H9 (cell line): ENCODE measurements at regions not wholly inside any gene's neighbourhood (a gene's known extent, or its start where the extent isn't known, plus 50 kb on each side); places are given as distances from the start of the nearest gene placed in this dataset.

Experiments used
- DNase-seq: peaks from one replicate; pipeline ENCODE4 v3.0.0-alpha.2; 2017
- H2AFZ ChIP-seq: one replicate; pipeline ENCODE4 v1.6.1; 2013; ENCODE audit warnings: mild to moderate bottlenecking, low read length, control low read depth, moderate library complexity
- H2AK5ac ChIP-seq: 2 replicates; pipeline ENCODE4 v1.6.1; 2013; ENCODE audit warnings: low read length, control low read depth, mixed read lengths; ENCODE audit not compliant: insufficient read length
- H2BK120ac ChIP-seq: one replicate; pipeline ENCODE4 v1.6.1; 2013; ENCODE audit warnings: low read depth, mild to moderate bottlenecking, low read length, control low read depth, inconsistent platforms; ENCODE audit not compliant: poor library complexity, severe bottlenecking
- H2BK12ac ChIP-seq: 2 replicates; pipeline ENCODE4 v1.6.1; 2013; ENCODE audit warnings: low read length, control low read depth, mixed read lengths, low read depth; ENCODE audit not compliant: insufficient read length
- H2BK15ac ChIP-seq: 2 replicates; pipeline ENCODE4 v1.6.1; 2013; ENCODE audit warnings: low read depth, low read length, control low read depth
- H2BK20ac ChIP-seq: one replicate; pipeline ENCODE4 v1.6.1; 2013; ENCODE audit warnings: low read depth, mild to moderate bottlenecking, low read length, control low read depth, inconsistent platforms; ENCODE audit not compliant: poor library complexity, severe bottlenecking
- H2BK5ac ChIP-seq: 2 replicates; pipeline ENCODE4 v1.6.1; 2013; ENCODE audit warnings: low read length, control low read depth, mixed read lengths; ENCODE audit not compliant: insufficient read length
- H3K14ac ChIP-seq: 2 replicates; pipeline ENCODE4 v1.6.1; 2013; ENCODE audit warnings: low read length, control low read depth; ENCODE audit not compliant: insufficient read depth
- H3K18ac ChIP-seq: 2 replicates; pipeline ENCODE4 v1.6.1; 2013; ENCODE audit warnings: low read depth, mild to moderate bottlenecking, mixed read lengths, low read length, control low read depth; ENCODE audit not compliant: insufficient read length
- H3K23ac ChIP-seq: 2 replicates; pipeline ENCODE4 v1.6.1; 2013; ENCODE audit warnings: low read length, control low read depth, mixed read lengths, low read depth; ENCODE audit not compliant: insufficient read length
- H3K23me2 ChIP-seq: 2 replicates; pipeline ENCODE4 v1.6.1; 2013; ENCODE audit warnings: low read depth, mild to moderate bottlenecking, mixed read lengths, low read length, control low read depth; ENCODE audit not compliant: insufficient read length, poor library complexity, severe bottlenecking
- H3K27ac ChIP-seq: 2 replicates; pipeline ENCODE4 v1.5.1; 2013; ENCODE audit warnings: low read length, control low read depth, mixed read lengths, low read depth; ENCODE audit not compliant: insufficient read length
- H3K27me3 ChIP-seq: 2 replicates; pipeline ENCODE4 v1.6.1; 2013; ENCODE audit warnings: low read length, control low read depth, inconsistent platforms; ENCODE audit not compliant: insufficient read depth
- H3K4ac ChIP-seq: 2 replicates; pipeline ENCODE4 v1.6.1; 2013; ENCODE audit warnings: low read depth, mild to moderate bottlenecking, control low read depth, inconsistent platforms, low read length, moderate library complexity
- H3K4me1 ChIP-seq: 2 replicates; pipeline ENCODE4 v1.6.1; 2013; ENCODE audit warnings: low read length, control low read depth, inconsistent platforms; ENCODE audit not compliant: insufficient read depth
- H3K4me2 ChIP-seq: 2 replicates; pipeline ENCODE4 v1.6.1; 2013; ENCODE audit warnings: low read length, control low read depth, mixed read lengths; ENCODE audit not compliant: insufficient read length, insufficient read depth
- H3K56ac ChIP-seq: 2 replicates; pipeline ENCODE4 v1.6.1; 2013; ENCODE audit warnings: low read depth, mild to moderate bottlenecking, mixed read lengths, low read length, control low read depth; ENCODE audit not compliant: insufficient read length
- H3K79me1 ChIP-seq: 2 replicates; pipeline ENCODE4 v1.6.1; 2013; ENCODE audit warnings: low read depth, mild to moderate bottlenecking, moderate library complexity, low read length, control low read depth, inconsistent platforms; ENCODE audit not compliant: insufficient read depth, poor library complexity, severe bottlenecking
- H3K79me2 ChIP-seq: 2 replicates; pipeline ENCODE4 v1.6.1; 2013; ENCODE audit warnings: low read length, control low read depth, inconsistent platforms; ENCODE audit not compliant: insufficient read depth
- H3K9ac ChIP-seq: 2 replicates; pipeline ENCODE4 v1.6.1; 2013; ENCODE audit warnings: low read length, control low read depth, mixed read lengths; ENCODE audit not compliant: insufficient read length; ENCODE audit errors: extremely low read depth
- H3K9me3 ChIP-seq: one replicate; pipeline ENCODE4 v1.6.1; 2013; ENCODE audit warnings: low read depth, low read length, inconsistent platforms; ENCODE audit not compliant: control insufficient read depth
- H3T11ph ChIP-seq: one replicate; pipeline ENCODE4 v1.6.1; 2013; ENCODE audit warnings: mild to moderate bottlenecking, low read length, control low read depth, inconsistent platforms
- H4K20me1 ChIP-seq: one replicate; pipeline ENCODE4 v1.6.1; 2013; ENCODE audit not compliant: control insufficient read depth, insufficient read length, insufficient read depth
- H4K5ac ChIP-seq: 2 replicates; pipeline ENCODE4 v1.6.1; 2013; ENCODE audit warnings: low read depth, mild to moderate bottlenecking, mixed read lengths, low read length, control low read depth; ENCODE audit not compliant: insufficient read length
- H4K8ac ChIP-seq: replicated peaks from 2 replicates; pipeline ENCODE4 v1.6.1; 2013; ENCODE audit warnings: low read length, control low read depth, mixed read lengths, low read depth; ENCODE audit not compliant: insufficient read length
- H4K91ac ChIP-seq: 2 replicates; pipeline ENCODE4 v1.6.1; 2013; ENCODE audit warnings: low read depth, mild to moderate bottlenecking, moderate library complexity, mixed read lengths, low read length, control low read depth; ENCODE audit not compliant: insufficient read length
- H3K27ac Mint-ChIP-seq, 3 experiments: 2 replicates in 2 of 3; 3 replicates in 1 of 3; pipeline ENCODE4 v1.8.0; 2020 to 2021; ENCODE audit warnings: mixed read lengths in 3 of 3, mild to moderate bottlenecking in 1 of 3, moderate library complexity in 1 of 3
- H3K27me3 Mint-ChIP-seq: 2 replicates; pipeline ENCODE4 v1.8.0; 2021; ENCODE audit warnings: low read depth, mild to moderate bottlenecking, moderate library complexity, mixed read lengths
- H3K36me3 Mint-ChIP-seq, 3 experiments: 2 replicates in 2 of 3; 3 replicates in 1 of 3; pipeline ENCODE4 v1.8.0; 2020 to 2021; ENCODE audit warnings: low read depth in 3 of 3, mixed read lengths in 3 of 3; ENCODE audit not compliant: insufficient read depth in 1 of 3
- H3K4me1 Mint-ChIP-seq, 2 experiments: 2 replicates each; pipeline ENCODE4 v1.8.0; 2020; ENCODE audit warnings: mixed read lengths in 2 of 2
- H3K4me3 Mint-ChIP-seq, 2 experiments: 2 replicates in 1 of 2; 3 replicates in 1 of 2; pipeline ENCODE4 v1.8.0; 2020 to 2021; ENCODE audit warnings: mild to moderate bottlenecking in 2 of 2, mixed read lengths in 2 of 2, moderate library complexity in 1 of 2
- H3K9me3 Mint-ChIP-seq, 2 experiments: 2 replicates in 1 of 2; 3 replicates in 1 of 2; pipeline ENCODE4 v1.8.0; 2020; ENCODE audit warnings: mild to moderate bottlenecking in 2 of 2, mixed read lengths in 2 of 2, moderate library complexity in 1 of 2
- CTCF ChIP-seq: fragments of 200-600 bp; sonication (generic); conservative IDR thresholded peaks from 3 replicates; pipeline ENCODE4 v1.8.0; 2021; ENCODE audit warnings: antibody characterized with exemption, mild to moderate bottlenecking
- WGBS: extraction: QIAGEN DNeasy Blood & Tissue Kit; methylation state at CpG from one replicate; pipeline ENCODE4 v1.1.7; 2013; ENCODE audit warnings: missing lambda C conversion rate, low lambda C conversion rate, mixed read lengths; ENCODE audit not compliant: insufficient read length; ENCODE audit errors: extremely low coverage; 5-methylcytosine and 5-hydroxymethylcytosine counted together

GRCh38 chr4:175427751-175428150 lies 384.3 kb downstream of the GPM6A start:
- no CpG with 5 or more reads among the region's 44 CpGs for WGBS
- Histone ChIP-seq H2BK12ac (no peak overlapping the region), H4K20me1 (no peaks in the 10 kb centered on the region), H3T11ph (no peak overlapping the region), H2BK120ac (no peak overlapping the region), H2AK5ac (no peak overlapping the region), H3K27ac (no peak overlapping the region), H3K4me2 (no peak overlapping the region), H3K23me2 (no peaks in the 10 kb centered on the region), H4K91ac (no peak overlapping the region), H3K18ac (no peak overlapping the region), H4K5ac (no peak overlapping the region), H3K9ac (no peak overlapping the region), H4K8ac (no peak overlapping the region), H2BK15ac (no peak overlapping the region), H3K14ac (no peak overlapping the region), H3K23ac (no peak overlapping the region), H3K9me3 (no peaks in the 10 kb centered on the region), H3K4me1 (no peaks in the 10 kb centered on the region; the same call in 1 of the 2 replicates), H3K79me1 (no peaks in the 10 kb centered on the region), H2BK5ac (no peak overlapping the region), H3K27me3 (no peaks in the 10 kb centered on the region), H2BK20ac (no peak overlapping the region), H3K79me2 (no peaks in the 10 kb centered on the region), H3K56ac (no peak overlapping the region), H2AFZ (no peak overlapping the region), H3K4ac (no peak overlapping the region)
- no peak for DNase-seq
- H3K27ac Mint-ChIP-seq = no peak overlapping the region
- H3K4me1 Mint-ChIP-seq = peaks cover 3 to 12% of the 10 kb centered on the region in 2 experiments
- no peak overlapping the region for H3K4me3 Mint-ChIP-seq
- H3K27me3 Mint-ChIP-seq = no peaks in the 10 kb centered on the region
- TF ChIP-seq CTCF = no peak
- H3K36me3 Mint-ChIP-seq = no peaks in the 10 kb centered on the region; a peak in 2 of 7 replicates
- H3K9me3 Mint-ChIP-seq = peaks cover 0 to 4% of the 10 kb centered on the region in 2 experiments; a peak in 2 of 5 replicates
